NCI-H1092 treated with DMSO at 0.1 percent for 48 hours (cell line): ENCODE measurements at regions not wholly inside any gene's neighbourhood (a gene's known extent, or its start where the extent isn't known, plus 50 kb on each side); places are given as distances from the start of the nearest gene placed in this dataset.

Experiments
- DNase-seq: peaks from one replicate; lab custom pipeline; 2025; lab: John Stamatoyannopoulos, UW

DNA sequence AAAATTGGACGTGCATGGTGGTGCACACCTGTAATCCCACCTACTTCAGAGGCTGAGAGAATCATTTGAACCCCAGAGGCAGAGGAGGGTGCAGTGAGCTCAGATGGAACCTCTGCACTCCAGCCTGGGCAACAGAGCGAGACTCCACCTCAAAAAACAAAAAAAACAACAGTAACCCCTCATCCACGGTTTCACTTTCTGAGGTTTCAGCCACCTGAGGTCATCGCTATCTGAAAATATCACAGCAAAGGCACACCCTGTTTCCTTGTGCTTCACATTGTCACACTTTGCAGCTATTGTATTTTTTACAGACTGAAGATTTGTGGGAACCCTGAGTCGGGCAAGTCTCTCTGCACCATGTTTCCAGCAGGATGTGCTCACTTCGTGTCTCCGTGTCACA lies 54.1 kb upstream of the FOXQ1 start:
- no peak for DNase-seq

GRCh38 chr6:1256435-1257008 lies 55.4 kb upstream of the FOXQ1 start:
- DNase-seq, result no peak

GRCh38 chr6:1255636-1256365 lies 56.1 kb upstream of the FOXQ1 start:
- no peak for DNase-seq

GRCh38 chr6:1254326-1254725 lies 57.6 kb upstream of the FOXQ1 start:
- DNase-seq, result no peak

GRCh38 chr6:1253816-1254215 lies 58.1 kb upstream of the FOXQ1 start:
- no peak for DNase-seq

GRCh38 chr6:1251198-1252155 lies 60.4 kb upstream of the FOXQ1 start:
- no peak for DNase-seq

GRCh38 chr6:1250489-1251197 lies 61.3 kb upstream of the FOXQ1 start:
- DNase-seq, result no peak

DNA sequence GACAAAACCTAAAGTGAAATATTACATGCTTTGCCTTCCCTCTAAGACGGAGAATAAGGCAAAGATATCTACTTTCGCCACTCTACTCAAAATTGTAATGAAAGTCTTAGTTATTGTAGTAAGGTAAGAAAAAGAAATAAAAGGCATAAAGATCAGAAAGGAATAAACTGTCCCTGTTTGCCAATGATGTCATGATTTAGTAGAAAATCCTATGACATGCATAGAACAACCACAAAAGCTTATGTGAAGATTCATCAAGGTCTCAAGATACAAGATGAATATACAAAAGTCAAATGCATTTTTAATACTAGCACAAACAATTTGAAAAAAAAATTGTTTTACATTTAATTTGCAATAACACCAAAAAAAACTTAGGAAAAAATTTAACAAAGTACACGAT lies 64.0 kb upstream of the FOXQ1 start:
- no peak for DNase-seq

- DNase-seq, result no peak
Measured at GRCh38 chr6:1247056-1247455, 64.8 kb upstream of the FOXQ1 start.

DNA sequence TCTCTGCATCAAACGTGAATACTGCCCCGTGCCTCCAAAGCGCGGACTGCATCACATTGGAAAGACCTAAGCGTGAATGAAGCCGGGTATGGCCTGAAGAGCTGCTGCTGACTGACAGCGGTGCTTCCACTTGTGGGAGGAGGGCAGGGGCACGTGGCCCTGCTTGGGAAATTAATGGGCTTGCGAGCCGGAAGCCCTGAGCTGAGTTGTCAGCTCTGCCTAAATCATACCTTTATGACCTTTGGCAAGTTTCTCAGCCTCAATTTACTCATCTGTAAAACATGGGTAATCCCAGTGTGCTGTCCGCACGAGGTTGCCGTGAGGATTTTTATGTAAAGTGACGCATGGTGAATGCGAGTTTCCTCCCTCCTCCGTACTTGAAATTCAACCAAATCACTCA lies 67.0 kb upstream of the FOXQ1 start:
- DNase-seq, result no peak

DNA sequence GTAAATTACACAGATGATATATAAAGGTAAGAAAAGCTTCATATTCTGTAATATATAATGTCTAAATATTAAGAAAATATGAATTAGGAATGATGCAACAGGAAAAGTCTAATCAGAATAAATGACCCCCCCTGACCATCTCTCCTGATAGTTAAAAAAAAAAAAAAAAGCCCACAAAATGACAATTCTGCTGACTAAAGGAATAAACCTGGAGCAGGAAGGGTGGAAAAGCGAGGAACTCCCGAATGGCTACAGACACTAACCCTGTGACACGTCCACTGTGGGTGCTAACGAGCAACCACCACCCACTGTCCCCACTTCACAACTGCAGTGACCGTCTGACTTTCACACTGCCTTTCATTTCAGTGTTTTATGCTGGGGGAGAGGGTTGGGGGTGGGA lies 67.6 kb upstream of the FOXQ1 start:
- no peak for DNase-seq

DNA sequence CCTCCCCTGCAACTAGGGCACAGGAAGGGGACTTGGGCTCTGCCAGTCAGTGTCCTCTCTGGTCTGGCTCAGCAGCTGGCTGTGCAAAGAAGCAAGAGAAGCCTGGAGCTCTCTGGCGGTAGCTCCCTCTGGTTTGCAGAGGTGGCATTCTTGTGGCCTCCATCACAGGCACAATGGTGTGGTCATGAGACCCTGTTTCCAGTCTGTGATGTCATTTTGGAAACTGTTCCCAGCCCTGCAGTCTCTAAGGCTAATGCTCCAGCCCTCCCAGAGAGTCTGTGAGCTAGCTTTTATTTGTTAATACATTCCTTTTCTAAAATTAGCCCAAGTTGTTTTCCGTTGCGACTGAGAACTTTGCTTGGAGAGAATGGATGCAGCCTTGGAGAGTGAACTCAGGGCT lies 69.5 kb upstream of the FOXQ1 start:
- no peak for DNase-seq

DNA sequence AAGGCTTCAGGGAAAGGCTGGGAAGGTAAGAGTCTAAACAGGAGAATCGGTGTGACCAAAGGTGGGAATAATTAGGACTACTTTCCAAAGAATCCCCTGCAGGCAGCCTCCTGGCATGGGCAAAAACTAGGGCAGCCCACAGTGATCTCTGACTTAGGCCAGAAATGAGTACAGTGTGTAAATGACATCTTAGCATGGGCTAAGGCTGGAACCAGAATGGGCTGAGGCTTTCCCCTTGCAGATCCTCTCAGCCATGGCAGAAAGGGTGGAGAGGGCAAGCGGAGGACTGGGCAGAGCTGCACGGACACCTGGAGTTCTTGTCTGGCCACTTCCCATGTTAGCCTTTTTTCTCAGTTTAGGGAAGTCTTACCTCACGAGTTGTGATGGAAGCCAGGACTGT lies 69.9 kb upstream of the FOXQ1 start:
- no peak for DNase-seq

GRCh38 chr6:1240766-1241318 lies 71.1 kb upstream of the FOXQ1 start:
- no peak for DNase-seq

DNA sequence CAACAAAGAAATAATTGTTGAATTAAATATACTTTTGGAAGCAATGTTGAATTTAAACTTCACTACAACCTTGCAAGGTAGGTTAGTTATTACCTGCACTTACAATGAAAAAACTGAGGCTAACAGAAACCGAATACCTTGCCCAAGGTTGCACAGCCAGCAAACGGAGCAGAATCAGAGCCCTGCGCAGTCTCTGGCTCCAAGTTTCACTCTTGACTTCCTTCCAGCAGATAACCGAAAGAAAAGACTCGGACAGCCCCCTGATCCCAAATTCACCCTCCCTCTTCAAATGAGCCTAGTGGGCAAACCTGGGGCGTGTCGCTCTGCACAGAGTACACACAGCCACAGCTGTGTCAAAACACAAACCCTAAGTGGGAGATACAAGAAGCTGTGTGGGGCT lies 72.1 kb upstream of the FOXQ1 start:
- no peak for DNase-seq

- no peak for DNase-seq
Measured at GRCh38 chr6:1238040-1238439, 73.9 kb upstream of the FOXQ1 start.

DNA sequence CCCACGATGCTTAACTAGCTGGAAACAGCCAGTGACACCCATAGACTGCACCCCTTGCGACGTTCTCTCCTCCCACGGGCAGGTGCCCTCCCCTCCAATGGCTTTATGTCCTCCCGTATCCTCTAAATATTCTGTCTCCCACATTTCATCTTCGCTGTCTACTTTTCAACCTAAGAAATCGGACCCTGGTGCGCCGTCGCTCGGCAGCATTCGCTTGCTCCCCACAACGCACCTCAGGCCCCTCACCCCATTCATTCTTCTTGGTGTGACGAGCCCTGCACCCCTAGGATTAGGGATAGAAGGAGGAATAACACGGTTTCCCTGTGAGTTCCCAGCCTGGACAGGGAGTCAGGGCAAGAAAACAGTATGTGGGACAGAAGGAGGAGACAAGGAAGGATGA lies 74.3 kb upstream of the FOXQ1 start:
- no peak for DNase-seq

- no peak for DNase-seq
Measured at GRCh38 chr6:1235825-1236224, 76.1 kb upstream of the FOXQ1 start.

- no peak for DNase-seq
Measured at GRCh38 chr6:1233924-1234323, 78.0 kb upstream of the FOXQ1 start.

- DNase-seq, result no peak
Measured at GRCh38 chr6:1232578-1232977, 79.3 kb upstream of the FOXQ1 start.

DNA sequence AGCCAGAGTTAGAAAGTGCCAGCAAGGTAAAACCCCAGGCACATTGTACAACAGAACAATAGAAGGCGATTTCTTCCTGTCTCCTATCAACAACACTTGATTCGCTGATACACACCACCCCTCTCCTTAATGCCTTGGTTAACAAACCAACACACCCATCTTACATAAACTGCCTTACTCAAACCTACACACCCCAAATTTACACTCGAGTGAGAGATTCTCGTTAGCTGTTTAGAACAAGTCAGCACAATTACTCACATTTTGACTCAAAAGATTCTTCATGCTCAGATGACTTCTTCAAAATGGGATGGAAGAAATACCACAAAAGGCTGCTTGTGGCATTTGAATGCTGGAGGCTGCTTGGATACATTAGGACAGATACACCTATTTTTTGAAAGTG lies 80.0 kb upstream of the FOXQ1 start:
- no peak for DNase-seq
